GM23338 (cell line): ENCODE measurements at regions not wholly inside any gene's neighbourhood (a gene's known extent, or its start where the extent isn't known, plus 50 kb on each side); places are given as distances from the start of the nearest gene placed in this dataset.

Experiments
- ATAC-seq: fragments of 200-7000 bp; cut with Tn5 transposase; 3 replicates; pipeline ENCODE4 v1.9.1; 2020
- DNase-seq: peaks from one replicate; pipeline ENCODE4 v3.0.0-alpha.2; 2015; ENCODE audit warnings: low spot score
- H2AFZ ChIP-seq: fragments of 200-600 bp; sonication (generic); 2 replicates; pipeline ENCODE4 v1.8.0; 2016; ENCODE audit warnings: antibody characterized with exemption, mild to moderate bottlenecking, moderate library complexity
- H3F3A ChIP-seq: fragments of 200-600 bp; sonication (generic); replicated peaks from 2 replicates; pipeline ENCODE4 v1.8.0; 2017; ENCODE audit warnings: antibody characterized with exemption, mixed run types, low read depth
- H3K27ac ChIP-seq: fragments of 200-600 bp; sonication (generic); 2 replicates; pipeline ENCODE4 v1.6.1; 2016; ENCODE audit warnings: low read depth
- H3K27me3 ChIP-seq: fragments of 200-600 bp; sonication (generic); 2 replicates; pipeline ENCODE4 v1.8.0; 2016; ENCODE audit warnings: mild to moderate bottlenecking, mixed run types, moderate library complexity; ENCODE audit not compliant: insufficient read depth
- H3K36me3 ChIP-seq: fragments of 200-600 bp; sonication (generic); 2 replicates; pipeline ENCODE4 v1.8.0; 2016; ENCODE audit warnings: mild to moderate bottlenecking; ENCODE audit not compliant: insufficient read depth
- H3K4me1 ChIP-seq: fragments of 200-600 bp; sonication (generic); 2 replicates; pipeline ENCODE4 v1.8.0; 2016; ENCODE audit warnings: mild to moderate bottlenecking, moderate library complexity; ENCODE audit not compliant: insufficient read depth
- H3K4me2 ChIP-seq: fragments of 200-600 bp; sonication (generic); 2 replicates; pipeline ENCODE4 v1.7.1; 2017; ENCODE audit warnings: mixed run types
- H3K4me3 ChIP-seq: fragments of 200-600 bp; sonication (generic); 2 replicates; pipeline ENCODE4 v1.6.1; 2016; ENCODE audit warnings: mixed run types
- H3K79me2 ChIP-seq: fragments of 200-600 bp; sonication (generic); replicated peaks from 2 replicates; pipeline ENCODE4 v1.8.0; 2017; ENCODE audit warnings: mild to moderate bottlenecking; ENCODE audit not compliant: insufficient read depth
- H3K9me2 ChIP-seq: fragments of 200-600 bp; sonication (generic); 2 replicates; pipeline ENCODE4 v1.8.0; 2017; ENCODE audit not compliant: insufficient read depth
- H4K20me1 ChIP-seq: fragments of 200-600 bp; sonication (generic); replicated peaks from 2 replicates; pipeline ENCODE4 v1.8.0; 2017; ENCODE audit warnings: mild to moderate bottlenecking; ENCODE audit not compliant: insufficient read depth
- H3K27ac Mint-ChIP-seq: 2 replicates; pipeline ENCODE4 v1.8.0; 2020; ENCODE audit warnings: inconsistent platforms, mild to moderate bottlenecking, moderate library complexity, mixed read lengths
- H3K27me3 Mint-ChIP-seq: 3 replicates; pipeline ENCODE4 v1.8.0; 2022; ENCODE audit warnings: low read depth, mild to moderate bottlenecking, moderate library complexity, mixed read lengths, inconsistent platforms; ENCODE audit not compliant: insufficient read depth, poor library complexity
- H3K36me3 Mint-ChIP-seq: 3 replicates; pipeline ENCODE4 v1.8.0; 2021; ENCODE audit warnings: low read depth, mild to moderate bottlenecking, inconsistent platforms, moderate library complexity, mixed read lengths
- H3K4me1 Mint-ChIP-seq: 3 replicates; pipeline ENCODE4 v1.8.0; 2020; ENCODE audit warnings: mild to moderate bottlenecking, inconsistent platforms, mixed read lengths
- H3K4me3 Mint-ChIP-seq: 3 replicates; pipeline ENCODE4 v1.8.0; 2021; ENCODE audit warnings: moderate library complexity, mild to moderate bottlenecking, inconsistent platforms, mixed read lengths
- H3K9me3 Mint-ChIP-seq: 3 replicates; pipeline ENCODE4 v1.8.0; 2020; ENCODE audit warnings: moderate library complexity, mild to moderate bottlenecking, inconsistent platforms, mixed read lengths
- CREB1 ChIP-seq: fragments of 250-450 bp; sonication (Bioruptor Pico); IDR thresholded peaks from 2 replicates; pipeline ENCODE4 v1.5.0; 2020; ENCODE audit warnings: low read depth, mild to moderate bottlenecking, moderate library complexity
- EZH2 ChIP-seq: fragments of 200-600 bp; sonication (generic); IDR thresholded peaks from one replicate; pipeline ENCODE4 v1.8.0; 2017; ENCODE audit warnings: antibody characterized with exemption, mild to moderate bottlenecking, low read depth; ENCODE audit not compliant: unreplicated experiment
- EZH2phosphoT487 ChIP-seq: fragments of 200-600 bp; sonication (generic); IDR thresholded peaks from one replicate; pipeline ENCODE4 v1.8.1; 2018; ENCODE audit warnings: antibody characterized with exemption; ENCODE audit not compliant: unreplicated experiment
- NANOG ChIP-seq: IDR thresholded peaks from 2 replicates; pipeline ENCODE4 v1.6.1; 2016; ENCODE audit warnings: antibody characterized with exemption, borderline replicate concordance
- POLR2AphosphoS5 ChIP-seq: IDR thresholded peaks from 2 replicates; pipeline ENCODE4 v1.6.1; 2016; ENCODE audit warnings: antibody characterized with exemption, low read depth
- REST ChIP-seq: IDR thresholded peaks from one replicate; pipeline ENCODE4 v1.6.1; 2018; ENCODE audit warnings: antibody characterized with exemption; ENCODE audit not compliant: unreplicated experiment
- STAT1 ChIP-seq: IDR thresholded peaks from one replicate; pipeline ENCODE4 v1.6.1; 2016; ENCODE audit warnings: antibody characterized with exemption; ENCODE audit not compliant: unreplicated experiment
- ZNF114 ChIP-seq: fragments of 250-450 bp; sonication (Bioruptor Pico); IDR thresholded peaks from 2 replicates; pipeline ENCODE4 v1.5.0; 2020; ENCODE audit warnings: mild to moderate bottlenecking, moderate library complexity
- TF ChIP-seq, protein P1 (sequence below): IDR thresholded peaks from 2 replicates; pipeline ENCODE4 v1.6.1; 2016; ENCODE audit warnings: antibody characterized with exemption
- TF ChIP-seq, protein P2 (sequence below): fragments of 250-450 bp; sonication (Bioruptor Pico); IDR thresholded peaks from 2 replicates; pipeline ENCODE4 v1.5.0; 2020; ENCODE audit warnings: mild to moderate bottlenecking, moderate library complexity

DNA sequence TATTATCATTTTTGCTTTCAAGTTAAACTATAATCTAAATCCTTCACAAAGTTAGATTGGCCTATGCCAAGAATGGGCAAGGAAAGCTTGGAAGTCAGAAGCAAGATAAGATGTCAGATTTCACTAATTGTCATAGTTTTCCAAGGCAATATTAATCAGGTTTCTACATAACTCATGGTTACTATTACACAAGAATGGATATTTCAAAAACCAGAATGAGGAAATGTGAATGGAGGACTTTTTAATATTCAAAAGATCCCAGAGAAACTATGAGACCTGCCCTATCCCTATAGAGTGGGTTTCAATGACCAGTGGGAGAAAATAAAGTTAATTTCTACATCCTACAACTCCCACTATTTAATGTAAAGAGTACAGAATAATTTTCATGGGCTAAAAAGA, 203.2 kb downstream of the CASP12 start:
- Mint-ChIP-seq H3K4me3 (no peak overlapping the region), H3K9me3 (no peaks in the 10 kb centered on the region; the same call in 1 of the 3 replicates), H3K4me1 (peaks cover 5% of the 10 kb centered on the region), H3K27ac (no peak overlapping the region), H3K27me3 (no peaks in the 10 kb centered on the region), H3K36me3 (peaks cover 2% of the 10 kb centered on the region; the same call in 1 of the 3 replicates)
- Histone ChIP-seq H3K4me2 (no peak overlapping the region), H3K36me3 (no peaks in the 10 kb centered on the region), H3K9me2 (no peaks in the 10 kb centered on the region), H2AFZ (no peak overlapping the region), H3K4me1 (no peaks in the 10 kb centered on the region), H3F3A (no peaks in the 10 kb centered on the region), H3K4me3 (no peak overlapping the region), H3K79me2 (no peaks in the 10 kb centered on the region), H4K20me1 (no peaks in the 10 kb centered on the region), H3K27ac (no peak overlapping the region), H3K27me3 (no peaks in the 10 kb centered on the region)
- TF ChIP-seq CREB1 (CRISPR knock-in tag) (no peak), STAT1 (no peak)
- ATAC-seq (no peak), DNase-seq (no peak)

GRCh38 chr11:104694259-104695064, 203.8 kb downstream of the CASP12 start:
- peaks cover 5% of the 10 kb centered on the region for H3K4me1 Mint-ChIP-seq
- H3K9me3 Mint-ChIP-seq: no peaks in the 10 kb centered on the region; the same call in 1 of the 3 replicates
- Histone ChIP-seq H4K20me1 (no peaks in the 10 kb centered on the region), H3K27ac (no peak overlapping the region), H3K79me2 (no peaks in the 10 kb centered on the region), H3F3A (no peaks in the 10 kb centered on the region), H3K4me1 (no peaks in the 10 kb centered on the region), H3K27me3 (no peaks in the 10 kb centered on the region), H3K4me3 (no peak overlapping the region), H2AFZ (peak overlapping the region; percentile 64; the same call in 1 of the 2 replicates), H3K9me2 (no peaks in the 10 kb centered on the region), H3K4me2 (no peak overlapping the region), H3K36me3 (no peaks in the 10 kb centered on the region)
- H3K27me3 Mint-ChIP-seq: no peaks in the 10 kb centered on the region
- no peak for ATAC-seq
- peaks cover 2% of the 10 kb centered on the region; the same call in 1 of the 3 replicates for H3K36me3 Mint-ChIP-seq
- no peak overlapping the region for H3K4me3 Mint-ChIP-seq
- no peak for DNase-seq
- H3K27ac Mint-ChIP-seq: no peak overlapping the region
- TF ChIP-seq ZNF114 (CRISPR knock-in tag) (no peak), NANOG (no peak), STAT1 (no peak), CREB1 (CRISPR knock-in tag) (no peak), REST (no peak), EZH2phosphoT487 (no peak), POLR2AphosphoS5 (no peak), EZH2 (no peak)
- TF ChIP-seq, protein P1, sequence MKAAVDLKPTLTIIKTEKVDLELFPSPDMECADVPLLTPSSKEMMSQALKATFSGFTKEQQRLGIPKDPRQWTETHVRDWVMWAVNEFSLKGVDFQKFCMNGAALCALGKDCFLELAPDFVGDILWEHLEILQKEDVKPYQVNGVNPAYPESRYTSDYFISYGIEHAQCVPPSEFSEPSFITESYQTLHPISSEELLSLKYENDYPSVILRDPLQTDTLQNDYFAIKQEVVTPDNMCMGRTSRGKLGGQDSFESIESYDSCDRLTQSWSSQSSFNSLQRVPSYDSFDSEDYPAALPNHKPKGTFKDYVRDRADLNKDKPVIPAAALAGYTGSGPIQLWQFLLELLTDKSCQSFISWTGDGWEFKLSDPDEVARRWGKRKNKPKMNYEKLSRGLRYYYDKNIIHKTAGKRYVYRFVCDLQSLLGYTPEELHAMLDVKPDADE: no peak
- TF ChIP-seq, protein P2, sequence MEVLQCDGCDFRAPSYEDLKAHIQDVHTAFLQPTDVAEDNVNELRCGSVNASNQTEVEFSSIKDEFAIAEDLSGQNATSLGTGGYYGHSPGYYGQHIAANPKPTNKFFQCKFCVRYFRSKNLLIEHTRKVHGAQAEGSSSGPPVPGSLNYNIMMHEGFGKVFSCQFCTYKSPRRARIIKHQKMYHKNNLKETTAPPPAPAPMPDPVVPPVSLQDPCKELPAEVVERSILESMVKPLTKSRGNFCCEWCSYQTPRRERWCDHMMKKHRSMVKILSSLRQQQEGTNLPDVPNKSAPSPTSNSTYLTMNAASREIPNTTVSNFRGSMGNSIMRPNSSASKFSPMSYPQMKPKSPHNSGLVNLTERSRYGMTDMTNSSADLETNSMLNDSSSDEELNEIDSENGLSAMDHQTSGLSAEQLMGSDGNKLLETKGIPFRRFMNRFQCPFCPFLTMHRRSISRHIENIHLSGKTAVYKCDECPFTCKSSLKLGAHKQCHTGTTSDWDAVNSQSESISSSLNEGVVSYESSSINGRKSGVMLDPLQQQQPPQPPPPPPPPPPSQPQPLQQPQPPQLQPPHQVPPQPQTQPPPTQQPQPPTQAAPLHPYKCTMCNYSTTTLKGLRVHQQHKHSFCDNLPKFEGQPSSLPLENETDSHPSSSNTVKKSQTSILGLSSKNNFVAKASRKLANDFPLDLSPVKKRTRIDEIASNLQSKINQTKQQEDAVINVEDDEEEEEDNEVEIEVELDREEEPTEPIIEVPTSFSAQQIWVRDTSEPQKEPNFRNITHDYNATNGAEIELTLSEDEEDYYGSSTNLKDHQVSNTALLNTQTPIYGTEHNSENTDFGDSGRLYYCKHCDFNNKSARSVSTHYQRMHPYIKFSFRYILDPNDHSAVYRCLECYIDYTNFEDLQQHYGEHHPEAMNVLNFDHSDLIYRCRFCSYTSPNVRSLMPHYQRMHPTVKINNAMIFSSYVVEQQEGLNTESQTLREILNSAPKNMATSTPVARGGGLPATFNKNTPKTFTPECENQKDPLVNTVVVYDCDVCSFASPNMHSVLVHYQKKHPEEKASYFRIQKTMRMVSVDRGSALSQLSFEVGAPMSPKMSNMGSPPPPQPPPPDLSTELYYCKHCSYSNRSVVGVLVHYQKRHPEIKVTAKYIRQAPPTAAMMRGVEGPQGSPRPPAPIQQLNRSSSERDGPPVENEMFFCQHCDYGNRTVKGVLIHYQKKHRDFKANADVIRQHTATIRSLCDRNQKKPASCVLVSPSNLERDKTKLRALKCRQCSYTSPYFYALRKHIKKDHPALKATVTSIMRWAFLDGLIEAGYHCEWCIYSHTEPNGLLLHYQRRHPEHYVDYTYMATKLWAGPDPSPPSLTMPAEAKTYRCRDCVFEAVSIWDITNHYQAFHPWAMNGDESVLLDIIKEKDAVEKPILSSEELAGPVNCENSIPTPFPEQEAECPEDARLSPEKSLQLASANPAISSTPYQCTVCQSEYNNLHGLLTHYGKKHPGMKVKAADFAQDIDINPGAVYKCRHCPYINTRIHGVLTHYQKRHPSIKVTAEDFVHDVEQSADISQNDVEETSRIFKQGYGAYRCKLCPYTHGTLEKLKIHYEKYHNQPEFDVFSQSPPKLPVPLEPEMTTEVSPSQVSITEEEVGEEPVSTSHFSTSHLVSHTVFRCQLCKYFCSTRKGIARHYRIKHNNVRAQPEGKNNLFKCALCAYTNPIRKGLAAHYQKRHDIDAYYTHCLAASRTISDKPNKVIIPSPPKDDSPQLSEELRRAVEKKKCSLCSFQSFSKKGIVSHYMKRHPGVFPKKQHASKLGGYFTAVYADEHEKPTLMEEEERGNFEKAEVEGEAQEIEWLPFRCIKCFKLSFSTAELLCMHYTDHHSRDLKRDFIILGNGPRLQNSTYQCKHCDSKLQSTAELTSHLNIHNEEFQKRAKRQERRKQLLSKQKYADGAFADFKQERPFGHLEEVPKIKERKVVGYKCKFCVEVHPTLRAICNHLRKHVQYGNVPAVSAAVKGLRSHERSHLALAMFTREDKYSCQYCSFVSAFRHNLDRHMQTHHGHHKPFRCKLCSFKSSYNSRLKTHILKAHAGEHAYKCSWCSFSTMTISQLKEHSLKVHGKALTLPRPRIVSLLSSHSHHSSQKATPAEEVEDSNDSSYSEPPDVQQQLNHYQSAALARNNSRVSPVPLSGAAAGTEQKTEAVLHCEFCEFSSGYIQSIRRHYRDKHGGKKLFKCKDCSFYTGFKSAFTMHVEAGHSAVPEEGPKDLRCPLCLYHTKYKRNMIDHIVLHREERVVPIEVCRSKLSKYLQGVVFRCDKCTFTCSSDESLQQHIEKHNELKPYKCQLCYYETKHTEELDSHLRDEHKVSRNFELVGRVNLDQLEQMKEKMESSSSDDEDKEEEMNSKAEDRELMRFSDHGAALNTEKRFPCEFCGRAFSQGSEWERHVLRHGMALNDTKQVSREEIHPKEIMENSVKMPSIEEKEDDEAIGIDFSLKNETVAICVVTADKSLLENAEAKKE (CRISPR knock-in tag): no peak
